HG03565 (cell line): ENCODE measurements at regions not wholly inside any gene's neighbourhood (a gene's known extent, or its start where the extent isn't known, plus 50 kb on each side); places are given as distances from the start of the nearest gene placed in this dataset.
"Not testable (repeated sequence)": the region's sequence is repeated elsewhere in the genome, so short reads cannot be mapped to it uniquely, and the experiment has no call there.

Experiments used
- ATAC-seq: cut with Tn5 transposase; IDR thresholded peaks from one replicate; pipeline ENCODE4 v1.9.1; 2021; ENCODE audit warnings: mild to moderate bottlenecking, moderate library complexity; ENCODE audit not compliant: unreplicated experiment

DNA sequence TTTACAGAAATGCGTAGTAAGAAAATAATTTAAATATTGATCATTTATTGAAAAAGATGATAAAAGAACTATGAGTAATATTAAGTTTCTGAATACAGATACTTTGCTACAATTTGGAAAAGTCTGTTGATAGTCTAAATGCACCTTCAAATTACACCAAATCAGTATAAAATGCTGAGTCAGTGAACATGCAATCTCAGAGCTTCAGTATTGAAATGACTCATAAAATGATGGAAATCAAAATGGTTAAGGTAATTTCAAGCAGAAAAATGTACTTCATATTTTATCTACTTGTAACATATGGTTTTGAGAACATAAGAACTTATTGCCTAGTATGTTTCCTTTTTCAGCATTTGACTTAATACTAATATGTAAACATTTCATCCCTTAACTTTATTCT, 448.2 kb downstream of the PCDH10 start:
- ATAC-seq = no peak

DNA sequence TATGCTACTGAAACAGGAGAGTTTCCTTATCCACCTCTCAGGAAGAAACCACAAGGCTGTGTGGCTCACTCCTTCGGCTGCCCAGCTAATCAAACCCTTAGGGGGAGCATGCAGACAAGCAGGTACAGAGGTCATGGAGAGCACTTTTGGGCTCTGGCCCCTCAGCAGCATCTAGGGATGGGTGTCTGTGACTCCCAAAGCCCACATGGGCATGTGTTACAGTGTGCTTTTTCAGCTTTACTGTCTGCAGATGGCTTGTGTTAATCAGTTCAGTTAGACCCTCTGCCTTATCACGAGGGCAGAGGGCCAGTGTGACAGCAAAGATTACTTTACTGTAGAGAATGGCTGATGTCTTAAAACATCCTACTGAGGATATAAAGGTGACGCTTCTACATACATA, 447.4 kb downstream of the PCDH10 start:
- no peak for ATAC-seq

DNA sequence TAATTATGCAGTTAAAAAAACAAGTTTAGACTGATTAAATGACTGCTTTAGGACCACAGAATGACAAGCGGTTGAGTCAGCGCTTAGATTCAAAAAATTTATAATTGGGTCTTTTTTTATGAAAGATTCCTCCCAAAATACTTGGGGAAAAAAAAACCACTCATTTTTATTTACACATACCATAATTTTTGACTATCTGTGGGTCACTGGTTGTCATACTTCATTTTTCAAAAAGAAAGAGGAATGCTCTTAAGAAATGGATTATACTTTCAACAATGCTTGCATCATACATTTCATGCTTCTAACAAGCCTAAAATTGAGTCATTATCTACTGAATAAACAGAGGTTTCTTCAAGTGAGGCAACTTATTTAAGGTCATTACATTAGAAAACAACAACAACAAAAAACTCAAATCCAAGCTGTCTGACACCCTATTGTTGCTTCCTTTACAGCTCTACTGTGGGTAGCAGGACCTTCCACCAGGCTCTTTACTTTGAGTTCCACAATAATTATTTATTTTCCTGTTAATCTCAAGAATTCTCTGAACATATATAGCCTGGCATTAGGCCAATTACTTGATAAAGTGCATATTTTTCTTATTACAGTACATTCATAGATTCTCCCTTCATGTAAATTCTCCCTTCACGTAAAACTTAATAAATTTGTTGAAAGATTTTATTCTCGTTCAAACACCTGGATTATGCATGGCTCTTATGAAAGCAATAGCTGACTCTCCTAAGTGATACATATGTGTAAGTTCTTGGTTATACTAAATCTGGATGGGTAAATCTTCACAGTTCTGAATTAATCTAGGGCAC, 445.5 kb downstream of the PCDH10 start:
- ATAC-seq = no peak

DNA sequence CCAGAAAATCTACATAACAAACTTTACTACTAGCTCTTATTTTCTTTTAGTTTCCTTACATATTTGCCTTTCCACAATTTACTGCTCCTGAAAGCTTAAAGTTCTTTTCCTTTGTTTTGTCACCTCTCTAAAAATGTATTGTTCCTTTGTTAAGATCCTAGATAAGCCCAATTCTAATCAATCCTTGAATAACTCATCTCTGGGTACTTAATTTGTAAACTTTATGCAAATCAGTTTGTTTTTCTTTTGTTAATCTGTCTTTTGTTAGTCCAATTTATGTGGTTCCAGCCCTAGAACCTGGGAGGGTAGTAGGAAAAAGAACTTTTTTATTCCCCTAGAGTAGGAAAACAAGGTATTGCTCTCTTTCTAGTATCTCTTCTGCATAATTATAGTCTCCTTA, 444.7 kb downstream of the PCDH10 start:
- ATAC-seq = no peak

DNA sequence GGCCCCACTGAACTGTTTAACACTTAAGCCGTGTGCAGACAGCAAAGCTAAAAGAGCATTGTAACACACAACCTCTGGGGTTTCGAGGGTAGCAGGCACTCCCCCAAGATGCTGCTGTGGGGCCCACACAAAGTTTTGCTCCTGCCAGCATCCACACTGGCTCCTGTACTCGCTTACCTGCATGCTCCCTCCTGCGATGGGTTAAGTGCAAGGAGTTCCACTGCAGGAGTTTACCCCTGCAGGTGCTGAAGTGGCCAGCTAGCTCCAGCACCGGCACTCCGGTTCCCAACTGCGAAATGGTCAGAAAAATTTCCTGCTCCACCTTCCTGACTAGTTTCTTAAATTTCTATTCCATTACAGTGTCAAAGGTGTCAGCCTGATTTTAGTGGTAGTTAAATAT, 443.5 kb downstream of the PCDH10 start:
- no peak for ATAC-seq

DNA sequence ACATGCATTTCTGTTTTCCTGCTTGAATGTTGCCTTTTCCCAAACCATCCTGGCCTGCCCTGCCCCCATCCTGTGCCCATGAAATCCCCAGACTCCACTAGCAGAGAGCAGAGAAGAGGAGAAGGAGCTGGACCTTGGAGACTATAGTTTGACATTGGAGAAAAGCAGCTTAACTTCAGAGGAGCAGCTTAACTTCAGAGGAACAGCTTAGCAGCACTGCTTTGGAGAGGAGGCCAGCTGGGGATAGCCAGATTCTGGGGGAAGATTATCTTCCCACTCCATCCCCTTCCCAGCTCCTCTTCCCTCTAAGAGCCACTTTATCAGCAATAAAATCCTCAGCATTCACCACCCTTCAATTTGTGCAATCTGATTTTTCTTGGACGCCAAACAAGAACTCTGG, 443.0 kb downstream of the PCDH10 start:
- ATAC-seq = no peak

DNA sequence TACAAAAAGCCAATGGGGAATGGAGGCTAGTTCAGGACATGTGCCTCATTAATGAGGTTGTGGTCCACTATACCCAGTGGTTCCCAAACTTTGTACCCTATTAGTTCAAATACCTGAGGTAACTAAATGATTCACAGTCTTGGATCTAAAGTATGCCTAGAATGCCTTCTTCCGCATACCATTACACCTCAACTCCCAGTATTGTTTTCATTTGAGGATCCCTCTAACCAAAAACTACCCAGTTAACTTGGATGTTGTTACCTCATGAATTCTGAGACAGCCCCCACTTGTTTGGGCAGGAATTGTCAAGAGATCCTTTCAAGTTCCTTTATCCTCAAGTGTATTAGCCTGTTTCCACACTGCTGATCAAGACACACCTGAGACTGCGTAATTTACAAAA, 439.2 kb downstream of the PCDH10 start:
- ATAC-seq = no peak

DNA sequence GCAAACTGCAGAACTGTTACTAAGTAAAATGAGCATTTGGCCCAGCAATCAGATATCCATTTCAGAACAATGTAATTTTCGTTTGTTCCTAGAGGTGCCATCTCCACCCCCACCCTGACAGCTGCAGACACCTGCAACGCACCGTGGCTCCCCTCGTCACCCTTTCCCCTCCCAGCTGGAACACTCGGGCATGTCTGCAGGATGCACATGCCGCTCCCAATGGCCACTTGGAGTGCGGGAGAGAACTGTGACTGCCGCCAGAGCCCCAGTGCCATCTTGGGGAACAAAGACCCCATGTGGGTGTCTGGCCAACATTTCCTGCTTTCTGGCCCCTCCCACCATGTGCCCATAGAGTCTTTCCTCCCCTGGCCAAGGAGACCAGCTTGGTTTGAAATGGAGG, 436.2 kb downstream of the PCDH10 start:
- ATAC-seq = no peak

DNA sequence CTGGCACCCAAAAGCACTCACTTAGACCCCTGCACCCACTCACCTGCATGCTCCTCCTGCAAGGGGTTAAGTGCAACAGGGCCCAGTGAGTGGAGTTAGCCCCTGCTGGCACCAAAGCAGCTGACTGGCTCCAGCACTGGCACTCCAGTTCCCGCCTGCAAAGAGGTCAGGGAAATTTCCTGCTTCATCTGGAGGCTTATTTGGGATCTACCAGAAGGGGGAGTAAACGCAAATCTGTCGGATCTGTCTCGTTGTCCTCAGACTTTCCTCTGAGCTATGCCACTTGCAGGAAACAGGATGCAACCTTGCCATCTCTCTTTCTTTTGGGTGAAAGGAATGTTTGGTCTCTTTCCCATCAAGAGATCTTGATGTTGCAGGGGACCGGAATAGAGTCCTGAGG, 435.6 kb downstream of the PCDH10 start:
- ATAC-seq = no peak

DNA sequence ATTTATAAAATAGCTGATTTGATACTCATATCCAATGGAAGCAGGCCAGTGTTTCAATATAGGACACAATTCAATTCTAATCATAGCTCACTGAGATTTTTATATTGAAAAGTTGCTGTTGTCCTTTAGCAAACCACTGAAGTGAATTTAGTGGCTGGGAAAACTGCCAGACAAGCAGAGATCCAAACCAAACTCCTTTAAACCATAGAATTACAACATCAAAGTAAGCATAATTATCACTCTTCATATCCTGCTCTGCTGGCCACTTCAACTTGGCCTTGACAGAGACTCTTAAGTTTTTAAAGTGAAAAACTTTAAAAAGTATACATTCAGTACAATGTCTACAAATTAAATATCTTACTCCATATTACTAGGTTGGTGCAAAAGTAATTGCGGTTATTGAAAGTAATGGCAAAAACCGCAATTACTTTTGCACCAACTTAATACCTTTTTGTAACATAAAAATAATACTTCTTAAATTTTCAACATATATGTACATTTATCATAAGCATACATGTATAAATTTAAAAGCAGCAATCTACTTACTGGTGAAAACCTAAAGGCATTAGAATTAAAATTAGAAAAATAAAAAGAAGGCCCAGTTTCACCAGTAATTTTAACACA, 433.0 kb downstream of the PCDH10 start:
- ATAC-seq = no peak

DNA sequence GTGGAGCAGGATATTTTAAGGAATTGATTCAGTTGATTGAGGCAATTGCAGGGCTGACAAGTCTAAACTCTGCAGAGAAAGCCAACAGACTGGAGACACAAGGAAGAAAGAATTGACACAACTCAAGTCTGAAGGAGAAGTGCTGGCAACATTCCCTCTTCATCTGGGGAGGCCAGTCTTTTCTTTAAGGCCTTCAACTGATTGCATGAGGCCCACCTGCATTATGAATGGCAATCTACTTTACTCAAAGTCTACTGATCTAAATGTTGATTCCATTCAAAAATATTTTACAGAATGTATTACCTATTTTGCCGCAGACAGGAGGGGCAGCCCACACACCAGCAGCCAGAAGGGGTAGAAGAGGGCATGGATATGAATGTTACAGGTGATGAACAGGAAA, 425.2 kb downstream of the PCDH10 start:
- no peak for ATAC-seq

DNA sequence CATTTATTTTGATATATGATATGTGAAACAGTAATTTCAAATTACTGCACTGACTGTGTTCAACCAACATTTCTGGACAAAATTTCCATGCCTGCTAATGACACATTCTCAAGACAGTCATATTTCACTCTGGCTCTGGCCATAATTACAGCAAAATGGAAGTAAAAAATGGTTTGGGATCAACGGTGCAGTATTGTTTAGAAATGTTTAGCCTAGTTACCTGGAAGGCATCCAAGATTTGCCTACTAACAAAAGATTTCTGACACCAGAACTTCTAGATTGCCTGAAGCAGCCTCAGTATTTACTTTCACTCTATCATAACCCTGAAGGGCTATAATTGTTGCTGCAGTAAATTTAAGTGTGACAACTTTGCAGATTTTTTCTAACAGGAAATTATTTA, 416.3 kb downstream of the PCDH10 start:
- ATAC-seq = no peak

DNA sequence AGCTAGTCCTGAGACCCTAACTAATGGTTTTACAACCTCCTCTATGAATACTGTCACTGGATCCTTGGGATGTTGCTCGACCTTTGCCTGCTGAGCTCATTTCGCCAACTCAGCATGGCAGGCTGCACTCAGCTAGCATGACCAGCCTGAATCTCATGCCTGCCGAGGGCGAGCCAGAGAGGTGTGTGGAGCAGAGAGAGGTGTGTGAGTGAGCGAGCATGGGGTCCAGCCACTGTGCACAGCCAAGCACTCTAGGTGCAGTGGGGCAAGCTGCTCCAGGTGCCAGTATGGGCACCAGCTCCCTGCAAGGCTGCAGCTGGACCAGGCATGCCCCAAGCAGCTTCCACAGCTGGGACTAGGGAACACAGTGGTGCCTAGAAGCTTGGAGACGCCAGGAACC, 410.9 kb downstream of the PCDH10 start:
- ATAC-seq = no peak

DNA sequence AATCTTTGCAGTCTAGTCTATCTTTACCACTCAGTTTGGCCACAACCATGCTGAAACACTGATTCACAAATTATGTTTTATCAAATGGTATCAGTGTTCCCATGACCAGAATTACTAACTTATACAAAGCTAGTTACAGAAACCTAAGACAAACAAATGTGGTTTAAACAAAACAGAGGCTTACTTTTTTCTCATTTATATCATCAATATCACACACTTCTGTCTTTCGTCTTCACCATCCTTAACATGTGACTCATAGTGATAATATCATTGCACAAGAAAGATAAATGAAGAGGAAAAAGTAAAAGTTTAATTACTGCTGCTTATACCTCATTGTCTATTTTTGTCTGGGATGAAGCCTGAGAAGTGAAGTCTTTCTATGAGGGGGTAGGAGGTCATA, 406.6 kb downstream of the PCDH10 start:
- ATAC-seq = no peak

DNA sequence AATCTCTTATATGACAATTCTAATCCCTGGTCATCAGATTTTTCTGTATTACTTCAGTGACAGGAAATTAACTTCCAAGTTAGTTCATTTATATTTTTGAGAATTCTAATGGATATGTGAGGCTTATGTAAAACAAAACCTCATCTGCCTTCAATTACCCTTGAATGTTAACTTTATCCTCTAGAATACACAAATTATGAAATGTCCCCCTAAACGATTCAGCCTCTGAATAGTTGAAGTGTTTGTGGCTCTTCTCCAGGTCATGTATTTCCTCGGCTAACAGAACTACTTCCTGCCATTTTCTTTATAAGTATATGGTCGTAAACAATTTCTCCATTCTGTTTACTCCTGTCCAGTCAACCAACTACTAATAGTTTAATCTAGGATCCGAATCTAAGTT, 401.3 kb downstream of the PCDH10 start:
- no peak for ATAC-seq

DNA sequence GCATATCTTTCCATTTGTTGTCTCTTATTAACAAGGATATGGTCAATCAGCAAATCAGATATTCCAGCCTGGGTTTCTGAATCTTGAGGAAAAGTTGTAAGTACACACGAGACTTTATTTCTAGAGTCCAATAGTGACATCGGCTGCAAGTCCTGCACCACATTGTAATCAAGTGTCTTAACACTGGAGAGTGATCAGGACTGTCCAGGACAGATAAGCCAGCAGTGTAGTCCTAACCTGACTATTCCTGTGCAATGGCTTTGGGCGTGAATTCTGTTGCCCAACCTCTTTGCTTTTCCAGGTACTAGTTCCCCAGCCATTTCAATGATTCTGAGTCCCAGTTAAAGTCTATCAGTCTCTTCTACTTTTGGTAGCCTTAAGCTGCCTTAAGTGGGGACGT, 395.0 kb downstream of the PCDH10 start:
- no peak for ATAC-seq

DNA sequence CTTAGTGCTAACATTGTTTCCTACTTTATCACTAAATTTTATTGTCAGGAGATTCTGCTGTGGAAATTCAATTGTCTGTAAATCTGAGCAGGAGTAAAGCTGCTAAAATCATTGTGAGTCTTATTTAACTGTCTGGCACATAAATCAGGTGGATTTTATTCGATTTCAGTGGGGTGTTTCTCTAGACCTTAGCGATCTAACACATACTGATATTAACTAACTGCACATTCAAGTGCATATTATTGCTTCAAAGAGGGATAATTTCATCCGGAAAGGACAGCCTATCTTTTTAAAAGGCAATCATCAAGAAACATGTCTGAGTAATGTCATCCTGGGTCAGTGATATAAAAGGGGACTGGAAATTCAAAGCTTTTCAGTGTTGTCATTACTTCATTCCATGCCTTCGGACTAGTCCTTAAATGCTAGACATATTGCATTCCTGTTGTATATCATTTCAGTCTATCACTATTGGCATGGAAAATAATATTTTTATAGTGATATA, 388.7 kb downstream of the PCDH10 start:
- no peak for ATAC-seq

DNA sequence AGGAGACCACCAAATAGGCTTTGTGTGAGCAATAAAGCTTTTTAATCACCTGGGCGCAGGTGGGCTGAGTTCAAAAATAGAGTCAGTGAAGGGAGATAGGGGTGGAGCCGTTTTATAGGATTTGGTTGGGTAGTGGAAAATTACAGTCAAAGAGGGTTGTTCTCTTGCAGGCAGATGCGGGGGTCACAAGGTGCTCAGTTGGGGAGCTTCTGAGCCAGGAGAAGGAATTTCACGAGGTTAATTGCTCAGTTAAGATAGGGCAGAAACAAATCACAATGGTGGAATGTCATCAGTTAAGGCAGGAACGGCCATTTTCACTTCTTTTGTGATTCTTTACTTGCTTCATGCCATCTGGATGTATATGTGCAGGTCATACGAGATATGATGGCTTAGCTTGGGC, 385.1 kb downstream of the PCDH10 start:
- ATAC-seq = not testable (repeated sequence)

DNA sequence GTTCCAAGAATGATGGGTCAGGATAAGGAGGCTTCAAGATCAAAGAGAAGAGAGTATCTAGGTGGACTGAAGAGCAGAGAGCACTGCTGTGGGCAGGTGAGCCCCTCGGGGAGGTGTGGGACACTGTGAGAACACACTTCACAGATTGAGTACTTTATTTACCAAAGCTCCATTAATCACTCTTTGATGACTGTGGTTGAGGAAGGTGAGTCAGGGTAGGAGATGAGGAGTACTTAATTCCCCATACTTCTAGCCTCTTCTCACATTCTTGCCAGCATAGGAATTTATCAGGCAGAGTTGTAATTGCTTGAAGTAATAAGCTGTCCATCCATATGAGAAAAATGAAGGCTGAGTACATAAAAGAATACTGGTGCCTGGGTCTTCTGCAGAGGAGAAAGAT, 375.3 kb downstream of the PCDH10 start:
- no peak for ATAC-seq

DNA sequence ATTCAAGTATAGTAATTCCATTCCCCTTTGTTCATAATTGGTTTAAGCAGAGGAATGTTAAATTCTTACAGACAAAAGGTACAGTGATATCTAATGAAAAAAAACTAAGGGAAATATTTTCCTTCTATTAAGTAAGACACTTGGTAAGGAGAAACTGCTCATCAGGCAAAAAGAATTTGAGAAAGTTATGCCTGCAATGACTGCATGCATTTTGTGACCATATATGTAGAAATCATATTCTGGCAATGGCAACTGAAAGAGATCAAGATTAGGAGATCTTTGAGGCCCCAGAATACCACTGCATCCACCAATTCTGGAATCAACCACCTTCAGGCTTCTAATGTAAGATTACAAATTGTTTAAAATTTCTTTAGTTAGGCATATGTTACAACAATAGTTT, 364.8 kb downstream of the PCDH10 start:
- ATAC-seq = no peak

DNA sequence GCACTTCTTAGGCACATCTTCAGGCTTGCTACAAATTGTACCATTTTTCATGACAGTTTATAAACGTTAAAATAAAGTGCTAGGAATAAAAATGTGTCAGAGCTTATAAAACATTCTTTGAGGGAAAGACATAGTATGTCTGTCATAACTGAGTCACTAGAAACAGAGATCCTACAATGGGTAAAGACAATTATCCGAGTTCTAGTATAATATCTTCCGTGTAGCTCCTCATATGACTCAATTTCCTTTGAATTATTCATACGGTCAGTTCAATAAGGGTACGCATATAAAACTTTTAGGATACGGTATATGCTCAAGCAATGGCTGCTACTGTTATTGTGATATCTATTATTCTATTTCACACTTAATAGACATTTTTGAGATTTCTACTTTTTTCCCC, 349.1 kb downstream of the PCDH10 start:
- no peak for ATAC-seq

DNA sequence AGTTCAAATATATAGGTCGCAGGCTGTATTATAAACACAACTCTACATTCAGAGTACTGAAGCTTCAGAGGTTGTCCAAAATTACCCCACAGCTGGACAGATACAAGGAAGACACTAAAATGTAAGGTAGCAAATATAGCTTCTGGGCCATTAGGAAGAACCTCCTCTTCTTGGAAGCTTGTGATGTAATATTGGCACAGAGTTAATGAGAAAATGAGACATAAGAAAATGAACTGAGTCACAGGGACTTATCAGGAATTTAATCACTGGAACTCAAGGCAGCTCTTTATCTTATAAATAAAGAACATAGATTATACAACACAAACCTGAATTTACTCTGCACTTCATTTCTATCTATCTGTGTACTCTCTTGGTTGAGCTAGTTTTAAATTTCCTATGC, 344.7 kb downstream of the PCDH10 start:
- ATAC-seq = no peak

DNA sequence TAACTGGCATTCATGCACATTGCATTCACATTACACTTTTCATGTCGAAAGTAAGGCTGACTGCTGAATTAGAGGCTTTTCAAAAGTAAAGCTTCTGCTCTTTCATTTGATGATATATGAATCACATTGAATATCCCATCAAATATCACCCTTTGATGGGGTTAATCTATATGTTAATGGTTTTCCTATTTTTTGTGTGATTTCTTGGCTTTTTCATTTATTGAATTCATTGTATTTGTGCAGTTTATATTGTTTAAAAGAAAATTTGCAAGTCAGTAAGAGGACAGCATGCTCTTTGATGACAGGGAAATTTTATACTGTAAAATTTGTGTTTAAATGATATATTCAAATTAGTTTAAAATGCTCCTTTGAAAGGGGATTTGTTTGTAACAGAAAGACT, 344.1 kb downstream of the PCDH10 start:
- no peak for ATAC-seq
